Osteocyte (in vitro differentiated cells): ENCODE measurements at regions not wholly inside any gene's neighbourhood (a gene's known extent, or its start where the extent isn't known, plus 50 kb on each side); places are given as distances from the start of the nearest gene placed in this dataset.

Experiments
- DNase-seq: peaks from one replicate; pipeline ENCODE4 v3.0.0; 2021; ENCODE audit warnings: mixed read lengths; ENCODE audit not compliant: unreplicated experiment; ENCODE audit errors: extremely low spot score
- H3K27ac Mint-ChIP-seq: one replicate; pipeline ENCODE4 v1.8.0; 2021; ENCODE audit warnings: mild to moderate bottlenecking, mixed read lengths; ENCODE audit not compliant: unreplicated experiment
- H3K27me3 Mint-ChIP-seq: one replicate; pipeline ENCODE4 v1.8.0; 2021; ENCODE audit warnings: mixed read lengths; ENCODE audit not compliant: unreplicated experiment
- H3K36me3 Mint-ChIP-seq: one replicate; pipeline ENCODE4 v1.8.0; 2021; ENCODE audit warnings: mixed read lengths; ENCODE audit not compliant: unreplicated experiment
- H3K4me1 Mint-ChIP-seq: one replicate; pipeline ENCODE4 v1.8.0; 2021; ENCODE audit warnings: mixed read lengths; ENCODE audit not compliant: unreplicated experiment
- H3K4me3 Mint-ChIP-seq: one replicate; pipeline ENCODE4 v1.8.0; 2021; ENCODE audit warnings: mild to moderate bottlenecking, moderate library complexity, mixed read lengths; ENCODE audit not compliant: unreplicated experiment
- H3K9me3 Mint-ChIP-seq: one replicate; pipeline ENCODE4 v1.8.0; 2021; ENCODE audit warnings: mixed read lengths; ENCODE audit not compliant: unreplicated experiment
- TF ChIP-seq, protein P1 (sequence below): fragments of 200-600 bp; sonication (generic); IDR thresholded peaks from 2 replicates; pipeline ENCODE4 v1.5.0; 2021; ENCODE audit warnings: antibody characterized with exemption, mild to moderate bottlenecking, moderate library complexity

DNA sequence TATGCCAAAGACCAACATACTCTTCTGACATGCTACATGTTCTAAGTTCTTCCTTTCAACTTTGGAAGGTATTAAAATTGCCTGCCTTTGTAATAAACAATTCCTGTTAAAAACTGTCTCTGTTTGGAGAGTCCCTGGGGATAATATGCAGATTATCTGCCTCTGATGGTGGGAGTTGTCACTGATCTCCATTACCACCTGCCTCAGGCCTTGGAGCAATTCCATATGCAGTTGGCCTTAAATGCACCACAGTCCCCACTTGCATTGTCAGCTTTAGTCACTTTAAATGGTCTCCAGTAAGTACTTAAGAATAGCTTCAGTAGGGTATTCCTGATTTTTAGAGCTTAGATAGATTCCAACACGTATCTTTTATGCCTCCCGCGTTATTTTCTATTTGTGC is 121.1 kb upstream of the GOLIM4 start:
- Mint-ChIP-seq H3K4me3 (no peak overlapping the region), H3K36me3 (no peaks in the 10 kb centered on the region), H3K9me3 (no peaks in the 10 kb centered on the region), H3K27ac (no peak overlapping the region), H3K4me1 (peaks cover 5% of the 10 kb centered on the region), H3K27me3 (no peaks in the 10 kb centered on the region)
- DNase-seq, result no peak
- TF ChIP-seq, protein P1, sequence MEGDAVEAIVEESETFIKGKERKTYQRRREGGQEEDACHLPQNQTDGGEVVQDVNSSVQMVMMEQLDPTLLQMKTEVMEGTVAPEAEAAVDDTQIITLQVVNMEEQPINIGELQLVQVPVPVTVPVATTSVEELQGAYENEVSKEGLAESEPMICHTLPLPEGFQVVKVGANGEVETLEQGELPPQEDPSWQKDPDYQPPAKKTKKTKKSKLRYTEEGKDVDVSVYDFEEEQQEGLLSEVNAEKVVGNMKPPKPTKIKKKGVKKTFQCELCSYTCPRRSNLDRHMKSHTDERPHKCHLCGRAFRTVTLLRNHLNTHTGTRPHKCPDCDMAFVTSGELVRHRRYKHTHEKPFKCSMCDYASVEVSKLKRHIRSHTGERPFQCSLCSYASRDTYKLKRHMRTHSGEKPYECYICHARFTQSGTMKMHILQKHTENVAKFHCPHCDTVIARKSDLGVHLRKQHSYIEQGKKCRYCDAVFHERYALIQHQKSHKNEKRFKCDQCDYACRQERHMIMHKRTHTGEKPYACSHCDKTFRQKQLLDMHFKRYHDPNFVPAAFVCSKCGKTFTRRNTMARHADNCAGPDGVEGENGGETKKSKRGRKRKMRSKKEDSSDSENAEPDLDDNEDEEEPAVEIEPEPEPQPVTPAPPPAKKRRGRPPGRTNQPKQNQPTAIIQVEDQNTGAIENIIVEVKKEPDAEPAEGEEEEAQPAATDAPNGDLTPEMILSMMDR, result no peak

DNA sequence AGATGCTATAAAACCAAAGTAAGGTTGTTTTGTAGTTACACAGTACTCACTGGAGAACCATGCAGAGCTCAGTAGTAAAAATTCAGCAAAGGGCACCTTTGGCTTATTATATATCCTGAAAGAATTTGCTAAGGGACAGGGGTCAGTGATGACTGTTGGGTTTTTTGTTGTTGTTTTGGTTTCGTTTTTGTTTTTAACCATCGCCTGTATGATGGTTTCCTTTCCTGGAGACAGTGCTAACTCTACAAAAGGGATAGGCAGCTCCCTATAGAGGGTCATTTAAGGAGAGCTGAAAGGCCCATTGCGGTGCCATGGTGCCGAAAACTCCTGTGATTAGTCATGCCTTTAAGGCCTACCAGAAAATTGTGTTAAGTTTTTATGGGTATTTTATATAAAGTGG is 118.2 kb upstream of the GOLIM4 start:
- H3K36me3 Mint-ChIP-seq, result no peaks in the 10 kb centered on the region
- no peaks in the 10 kb centered on the region for H3K9me3 Mint-ChIP-seq
- DNase-seq, result no peak
- H3K27me3 Mint-ChIP-seq, result no peaks in the 10 kb centered on the region
- TF ChIP-seq, protein P1, result no peak
- H3K27ac Mint-ChIP-seq, result no peak overlapping the region
- H3K4me1 Mint-ChIP-seq, result peaks cover 5% of the 10 kb centered on the region
- no peak overlapping the region for H3K4me3 Mint-ChIP-seq

DNA sequence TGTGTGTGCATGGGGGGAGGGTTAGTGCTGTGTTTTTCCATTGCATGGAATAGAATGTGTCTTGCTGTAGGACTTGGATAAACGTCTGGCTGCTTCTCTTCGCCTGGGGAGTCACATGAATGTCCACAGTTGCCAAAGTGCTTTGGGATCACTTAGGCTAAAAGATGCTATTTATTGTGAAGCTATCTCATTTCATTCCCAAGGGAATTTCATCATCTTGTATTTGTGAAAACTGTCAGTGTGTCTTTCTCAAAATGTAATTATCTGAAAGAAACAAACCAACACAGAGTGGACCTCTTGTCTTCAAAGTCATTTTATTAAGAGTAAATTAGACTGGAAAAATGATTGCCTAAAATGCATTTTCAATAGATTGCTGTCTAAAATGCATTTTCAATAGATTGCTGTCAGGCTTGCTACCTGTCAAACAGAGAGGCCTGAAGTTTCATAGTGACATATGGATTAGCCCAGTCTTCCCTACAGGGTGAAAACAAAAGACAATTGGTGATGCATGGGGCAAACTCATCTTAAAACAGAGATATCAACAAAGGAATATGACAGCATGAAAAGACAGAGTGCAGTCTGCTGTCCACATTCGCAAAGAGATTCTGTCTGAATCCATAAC is 117.1 kb upstream of the GOLIM4 start:
- TF ChIP-seq, protein P1, result no peak
- H3K27me3 Mint-ChIP-seq, result no peaks in the 10 kb centered on the region
- no peak for DNase-seq

DNA sequence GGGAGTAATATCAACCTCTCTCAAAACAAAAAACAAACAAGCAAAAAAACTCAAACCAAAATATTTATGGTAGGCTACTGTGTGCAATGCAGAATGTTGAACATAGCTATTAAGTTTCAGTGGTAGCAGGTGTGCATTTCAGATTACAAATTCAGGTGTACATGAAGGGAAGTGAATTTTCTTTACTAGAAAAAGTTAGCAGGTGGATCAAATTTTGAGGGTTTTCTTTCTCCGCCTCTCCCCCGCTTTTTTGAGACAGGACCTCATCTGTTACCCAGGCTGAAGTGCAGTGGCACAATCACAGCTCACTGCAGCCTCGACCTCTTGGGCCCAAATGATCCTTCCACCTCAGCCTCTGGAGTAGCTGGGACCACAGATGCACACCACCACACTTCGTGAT is 109.7 kb upstream of the GOLIM4 start:
- H3K4me3 Mint-ChIP-seq, result no peak overlapping the region
- no peak for DNase-seq
- no peaks in the 10 kb centered on the region for H3K4me1 Mint-ChIP-seq
- H3K36me3 Mint-ChIP-seq, result no peaks in the 10 kb centered on the region
- H3K27me3 Mint-ChIP-seq, result no peaks in the 10 kb centered on the region
- TF ChIP-seq, protein P1, result no peak
- H3K27ac Mint-ChIP-seq, result no peak overlapping the region
- no peaks in the 10 kb centered on the region for H3K9me3 Mint-ChIP-seq

More for the DNA sequence above, 117.1 kb upstream of the GOLIM4 start:
- Mint-ChIP-seq H3K36me3 (no peaks in the 10 kb centered on the region), H3K4me3 (no peak overlapping the region), H3K4me1 (peaks cover 5% of the 10 kb centered on the region), H3K27ac (no peak overlapping the region), H3K9me3 (no peaks in the 10 kb centered on the region)

DNA sequence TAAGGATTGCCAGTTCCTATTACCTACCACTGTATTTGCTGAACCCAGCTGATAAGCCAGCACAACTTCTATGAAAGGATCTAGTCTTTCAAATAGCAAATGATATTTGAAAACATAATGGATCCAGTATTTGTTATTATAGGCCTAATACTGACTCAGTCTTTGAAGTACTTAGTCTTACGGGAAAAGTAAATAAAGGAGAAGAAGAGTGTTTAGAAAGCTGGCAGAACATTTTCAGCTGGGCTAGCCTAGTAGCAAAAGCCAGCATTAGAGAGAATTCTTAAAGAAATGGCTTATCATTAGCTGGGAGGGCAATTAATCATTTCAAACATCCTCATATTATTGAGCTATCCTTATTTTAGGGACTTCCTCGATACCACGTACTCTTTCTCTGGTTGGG is 101.4 kb upstream of the GOLIM4 start:
- H3K4me1 Mint-ChIP-seq, result no peaks in the 10 kb centered on the region
- H3K27me3 Mint-ChIP-seq, result no peaks in the 10 kb centered on the region

More for the DNA sequence above, 101.4 kb upstream of the GOLIM4 start:
- no peaks in the 10 kb centered on the region for H3K36me3 Mint-ChIP-seq
- no peak overlapping the region for H3K27ac Mint-ChIP-seq
- H3K9me3 Mint-ChIP-seq, result no peaks in the 10 kb centered on the region
- DNase-seq, result no peak
- TF ChIP-seq, protein P1, result no peak
- H3K4me3 Mint-ChIP-seq, result no peak overlapping the region
